ENCODE measurements at regions not wholly inside any gene's neighbourhood (a gene's known extent, or its start where the extent isn't known, plus 50 kb on each side); places are given as distances from the start of the nearest gene placed in this dataset.

DNA sequence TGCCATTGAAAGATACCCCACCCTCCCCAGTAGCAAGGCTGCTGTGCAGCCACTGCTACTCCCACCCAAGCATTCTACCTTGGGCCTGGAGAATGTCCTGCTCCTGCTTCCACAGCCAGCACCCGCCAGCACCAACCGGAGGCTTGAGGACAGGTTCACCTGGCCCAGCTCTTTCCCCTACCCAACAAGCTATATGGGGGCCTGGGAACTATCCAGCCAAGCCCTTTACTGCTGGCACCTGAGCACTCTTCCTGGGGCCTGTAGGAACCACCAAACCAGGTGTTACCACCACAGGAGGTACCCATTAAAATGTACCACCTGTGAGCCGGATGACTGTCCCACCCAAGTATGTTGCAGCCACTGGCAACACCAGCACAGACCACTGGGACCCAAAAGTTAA lies 86.1 kb upstream of the GHR start:
- Histone ChIP-seq H3K27ac (ENCODE audit: low read depth, low read length) (no peak overlapping the region), H3K4me3 (ENCODE audit: insufficient read depth, low read depth, low read length) (no peak overlapping the region)
- no peaks in the 10 kb centered on the region for H3K36me3 Mint-ChIP-seq (ENCODE audit: low read depth, unreplicated experiment)

GRCh38 chr5:42337607-42338006 lies 85.6 kb upstream of the GHR start:
- Histone ChIP-seq H2AFZ (ENCODE audit: low read depth, low read length) (no peak overlapping the region), H3K36me3 (ENCODE audit: insufficient read depth, low read length) (no peaks in the 10 kb centered on the region), H3K9me3 (ENCODE audit: insufficient read depth, low read depth, low read length) (peaks cover 2% of the 10 kb centered on the region), H3K4me1 (ENCODE audit: insufficient read depth, low read length) (no peaks in the 10 kb centered on the region), H3K4me2 (ENCODE audit: low read length) (no peak overlapping the region), H4K20me1 (ENCODE audit: insufficient read depth, low read length) (no peaks in the 10 kb centered on the region), H3K27me3 (ENCODE audit: insufficient read depth, low read length) (no peaks in the 10 kb centered on the region), H3K27ac (ENCODE audit: low read depth, low read length) (no peak overlapping the region), H3K9ac (ENCODE audit: low read length) (no peak overlapping the region), H3K79me2 (ENCODE audit: insufficient read depth, low read length) (no peaks in the 10 kb centered on the region), H3K4me3 (ENCODE audit: insufficient read depth, low read depth, low read length) (no peak overlapping the region)
- no peak for DNase-seq (ENCODE audit: low read depth)
- Mint-ChIP-seq H3K4me3 (ENCODE audit: unreplicated experiment) (no peak overlapping the region), H3K4me1 (ENCODE audit: low read depth, unreplicated experiment) (no peaks in the 10 kb centered on the region), H3K27ac (ENCODE audit: unreplicated experiment) (no peak overlapping the region), H3K27me3 (ENCODE audit: low read depth, unreplicated experiment) (no peaks in the 10 kb centered on the region), H3K36me3 (ENCODE audit: low read depth, unreplicated experiment) (no peaks in the 10 kb centered on the region), H3K9me3 (ENCODE audit: unreplicated experiment) (peaks cover 14% of the 10 kb centered on the region)
- no peak for FAIRE-seq
- no peak for TF ChIP-seq EZH2 (IDR thresholded peaks at IDR 0.05; ENCODE audit: insufficient read depth, low read length)
- TF ChIP-seq, protein P1, sequence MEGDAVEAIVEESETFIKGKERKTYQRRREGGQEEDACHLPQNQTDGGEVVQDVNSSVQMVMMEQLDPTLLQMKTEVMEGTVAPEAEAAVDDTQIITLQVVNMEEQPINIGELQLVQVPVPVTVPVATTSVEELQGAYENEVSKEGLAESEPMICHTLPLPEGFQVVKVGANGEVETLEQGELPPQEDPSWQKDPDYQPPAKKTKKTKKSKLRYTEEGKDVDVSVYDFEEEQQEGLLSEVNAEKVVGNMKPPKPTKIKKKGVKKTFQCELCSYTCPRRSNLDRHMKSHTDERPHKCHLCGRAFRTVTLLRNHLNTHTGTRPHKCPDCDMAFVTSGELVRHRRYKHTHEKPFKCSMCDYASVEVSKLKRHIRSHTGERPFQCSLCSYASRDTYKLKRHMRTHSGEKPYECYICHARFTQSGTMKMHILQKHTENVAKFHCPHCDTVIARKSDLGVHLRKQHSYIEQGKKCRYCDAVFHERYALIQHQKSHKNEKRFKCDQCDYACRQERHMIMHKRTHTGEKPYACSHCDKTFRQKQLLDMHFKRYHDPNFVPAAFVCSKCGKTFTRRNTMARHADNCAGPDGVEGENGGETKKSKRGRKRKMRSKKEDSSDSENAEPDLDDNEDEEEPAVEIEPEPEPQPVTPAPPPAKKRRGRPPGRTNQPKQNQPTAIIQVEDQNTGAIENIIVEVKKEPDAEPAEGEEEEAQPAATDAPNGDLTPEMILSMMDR (IDR thresholded peaks at IDR 0.05; ENCODE audit: insufficient read depth, low read depth, low read length), result no peak

More for the DNA sequence above, 86.1 kb upstream of the GHR start:
- Mint-ChIP-seq H3K27ac (ENCODE audit: unreplicated experiment) (no peak overlapping the region), H3K4me1 (ENCODE audit: low read depth, unreplicated experiment) (no peaks in the 10 kb centered on the region), H3K27me3 (ENCODE audit: low read depth, unreplicated experiment) (no peaks in the 10 kb centered on the region), H3K4me3 (ENCODE audit: unreplicated experiment) (no peak overlapping the region), H3K9me3 (ENCODE audit: unreplicated experiment) (peaks cover 14% of the 10 kb centered on the region)
- Histone ChIP-seq H3K9ac (ENCODE audit: low read length) (no peak overlapping the region), H3K4me1 (ENCODE audit: insufficient read depth, low read length) (no peaks in the 10 kb centered on the region), H2AFZ (ENCODE audit: low read depth, low read length) (no peak overlapping the region), H3K27me3 (ENCODE audit: insufficient read depth, low read length) (no peaks in the 10 kb centered on the region), H3K9me3 (ENCODE audit: insufficient read depth, low read depth, low read length) (peaks cover 2% of the 10 kb centered on the region), H3K79me2 (ENCODE audit: insufficient read depth, low read length) (no peaks in the 10 kb centered on the region), H3K4me2 (ENCODE audit: low read length) (no peak overlapping the region), H3K36me3 (ENCODE audit: insufficient read depth, low read length) (no peaks in the 10 kb centered on the region), H4K20me1 (ENCODE audit: insufficient read depth, low read length) (no peaks in the 10 kb centered on the region)
- FAIRE-seq, result no peak
- TF ChIP-seq, protein P1 (IDR thresholded peaks at IDR 0.05; ENCODE audit: insufficient read depth, low read depth, low read length), result no peak
- no peak for TF ChIP-seq EZH2 (IDR thresholded peaks at IDR 0.05; ENCODE audit: insufficient read depth, low read length)
- no peak for DNase-seq (ENCODE audit: low read depth)

DNA sequence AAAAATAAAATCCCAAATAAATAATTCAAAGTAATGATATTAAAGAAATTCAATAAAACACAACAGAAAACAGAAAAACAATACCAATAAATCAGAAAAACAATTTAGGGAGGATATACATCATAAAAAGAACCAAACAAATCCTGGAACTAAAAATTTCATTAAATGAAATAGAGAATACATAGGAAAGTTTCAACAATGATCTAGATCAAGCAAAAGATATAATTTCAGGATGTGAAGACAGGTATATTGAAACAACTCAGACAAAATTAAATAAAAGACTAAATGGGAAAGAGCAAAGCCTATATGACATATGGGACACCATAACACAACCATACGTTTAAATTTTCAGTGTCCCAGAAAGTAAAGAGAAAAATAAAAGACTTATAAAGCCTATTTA lies 85.1 kb upstream of the GHR start:
- Histone ChIP-seq H3K4me1 (ENCODE audit: insufficient read depth, low read length) (no peaks in the 10 kb centered on the region), H3K4me2 (ENCODE audit: low read length) (no peak overlapping the region), H3K9ac (ENCODE audit: low read length) (no peak overlapping the region), H4K20me1 (ENCODE audit: insufficient read depth, low read length) (no peaks in the 10 kb centered on the region), H3K9me3 (ENCODE audit: insufficient read depth, low read depth, low read length) (peaks cover 2% of the 10 kb centered on the region), H3K27ac (ENCODE audit: low read depth, low read length) (no peak overlapping the region), H3K4me3 (ENCODE audit: insufficient read depth, low read depth, low read length) (no peak overlapping the region), H3K27me3 (ENCODE audit: insufficient read depth, low read length) (no peaks in the 10 kb centered on the region), H3K79me2 (ENCODE audit: insufficient read depth, low read length) (no peaks in the 10 kb centered on the region), H2AFZ (ENCODE audit: low read depth, low read length) (no peak overlapping the region), H3K36me3 (ENCODE audit: insufficient read depth, low read length) (no peaks in the 10 kb centered on the region)
- H3K9me3 Mint-ChIP-seq (ENCODE audit: unreplicated experiment), result peaks cover 14% of the 10 kb centered on the region
- no peaks in the 10 kb centered on the region for H3K4me1 Mint-ChIP-seq (ENCODE audit: low read depth, unreplicated experiment)
- TF ChIP-seq EZH2 (IDR thresholded peaks at IDR 0.05; ENCODE audit: insufficient read depth, low read length), result no peak
- TF ChIP-seq, protein P1 (IDR thresholded peaks at IDR 0.05; ENCODE audit: insufficient read depth, low read depth, low read length), result no peak
- no peaks in the 10 kb centered on the region for H3K27me3 Mint-ChIP-seq (ENCODE audit: low read depth, unreplicated experiment)
- FAIRE-seq (no peak), DNase-seq (ENCODE audit: low read depth) (no peak)
- H3K27ac Mint-ChIP-seq (ENCODE audit: unreplicated experiment), result no peak overlapping the region
- no peaks in the 10 kb centered on the region for H3K36me3 Mint-ChIP-seq (ENCODE audit: low read depth, unreplicated experiment)
- no peak overlapping the region for H3K4me3 Mint-ChIP-seq (ENCODE audit: unreplicated experiment)

Data from astrocyte (in vitro differentiated cells and primary cell).